ENCODE measurements at regions not wholly inside any gene's neighbourhood (a gene's known extent, or its start where the extent isn't known, plus 50 kb on each side); places are given as distances from the start of the nearest gene placed in this dataset.
A peak's percentile ranks its signal among the peaks of the same experiment; 100 is the strongest.

GRCh38 chr10:26946102-26946811 is 85.5 kb upstream of the ABI1 start:
- Histone ChIP-seq H3K36me3 (ENCODE audit: control insufficient read depth in 2 of 3, insufficient read depth in 3 of 3, low read length in 3 of 3) (no peaks in the 10 kb centered on the region), H3K4me1 (ENCODE audit: control insufficient read depth in 2 of 3, insufficient read depth in 2 of 3, low read depth in 1 of 3, low read length in 3 of 3) (no peaks in the 10 kb centered on the region), H3K9me3 (ENCODE audit: control insufficient read depth in 2 of 3, insufficient read depth in 1 of 3, low read length in 3 of 3) (peaks cover 0 to 5% (median 0%) of the 10 kb centered on the region in 3 donors), H3K27me3 (ENCODE audit: control insufficient read depth, insufficient read depth, low read length) (no peaks in the 10 kb centered on the region), H3K27ac (ENCODE audit: low read depth in 2 of 2, low read length in 2 of 2) (no peak overlapping the region), H3K4me3 (ENCODE audit: low read length in 3 of 3) (no peak overlapping the region), H3K9ac (ENCODE audit: low read length in 3 of 3) (no peak overlapping the region)
- intact Hi-C loops (cut with DNase I): no loop called here
- TF ChIP-seq CTCF (IDR thresholded peaks at IDR 0.05; ENCODE audit: borderline replicate concordance, extremely low read depth, insufficient read depth): no peak
- DNase-seq (peak in 1 of 5 donors; percentile 12), FAIRE-seq (no peak)

GRCh38 chr10:26944261-26944882 is 83.6 kb upstream of the ABI1 start:
- no peak for FAIRE-seq
- DNase-seq: no peak
- TF ChIP-seq CTCF (IDR thresholded peaks at IDR 0.05; ENCODE audit: borderline replicate concordance, extremely low read depth, insufficient read depth): no peak

DNA sequence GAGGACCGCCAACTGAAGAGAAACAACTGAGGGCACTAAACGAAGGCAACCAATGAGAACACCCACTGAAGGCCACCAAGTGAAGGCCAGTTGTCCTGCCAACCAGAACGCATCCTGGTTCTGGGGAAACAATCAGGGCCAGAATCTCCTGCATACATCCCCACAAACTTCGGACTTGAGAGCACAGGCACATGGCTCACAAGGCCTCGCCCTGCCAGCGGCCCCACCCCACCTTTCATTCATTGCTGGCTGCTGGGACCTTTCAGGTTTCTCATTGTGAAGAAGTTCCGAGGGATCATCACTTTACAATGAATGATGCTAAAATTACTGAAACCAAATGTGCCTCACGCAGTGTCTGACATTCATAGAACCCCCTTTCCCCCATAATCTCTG is 79.2 kb upstream of the ABI1 start:
- TF ChIP-seq CTCF (IDR thresholded peaks at IDR 0.05; ENCODE audit: borderline replicate concordance, extremely low read depth, insufficient read depth): no peak
- Histone ChIP-seq H3K4me3 (ENCODE audit: low read length in 3 of 3) (no peak overlapping the region), H3K27ac (ENCODE audit: low read depth in 2 of 2, low read length in 2 of 2) (no peak overlapping the region), H3K4me1 (ENCODE audit: control insufficient read depth in 2 of 3, insufficient read depth in 2 of 3, low read depth in 1 of 3, low read length in 3 of 3) (no peaks in the 10 kb centered on the region), H3K36me3 (ENCODE audit: control insufficient read depth in 2 of 3, insufficient read depth in 3 of 3, low read length in 3 of 3) (no peaks in the 10 kb centered on the region), H3K9ac (ENCODE audit: low read length in 3 of 3) (no peak overlapping the region), H3K27me3 (ENCODE audit: control insufficient read depth, insufficient read depth, low read length) (no peaks in the 10 kb centered on the region), H3K9me3 (ENCODE audit: control insufficient read depth in 2 of 3, insufficient read depth in 1 of 3, low read length in 3 of 3) (no peaks in the 10 kb centered on the region)
- intact Hi-C loops (cut with DNase I): no loop called here
- DNase-seq (no peak), FAIRE-seq (no peak)

More at GRCh38 chr10:26944261-26944882, 83.6 kb upstream of the ABI1 start:
- H3K4me3 ChIP-seq (ENCODE audit: low read length in 3 of 3): no peak overlapping the region
- no peaks in the 10 kb centered on the region for H3K4me1 ChIP-seq (ENCODE audit: control insufficient read depth in 2 of 3, insufficient read depth in 2 of 3, low read depth in 1 of 3, low read length in 3 of 3)
- intact Hi-C loops (cut with DNase I): no loop called here
- no peaks in the 10 kb centered on the region for H3K9me3 ChIP-seq (ENCODE audit: control insufficient read depth in 2 of 3, insufficient read depth in 1 of 3, low read length in 3 of 3)
- no peak overlapping the region for H3K27ac ChIP-seq (ENCODE audit: low read depth in 2 of 2, low read length in 2 of 2)
- no peaks in the 10 kb centered on the region for H3K36me3 ChIP-seq (ENCODE audit: control insufficient read depth in 2 of 3, insufficient read depth in 3 of 3, low read length in 3 of 3)
- no peak overlapping the region for H3K9ac ChIP-seq (ENCODE audit: low read length in 3 of 3)
- no peaks in the 10 kb centered on the region for H3K27me3 ChIP-seq (ENCODE audit: control insufficient read depth, insufficient read depth, low read length)

All from kidney (tissue), 13 donors.